OCI-LY7 (cell line): ENCODE measurements at regions not wholly inside any gene's neighbourhood (a gene's known extent, or its start where the extent isn't known, plus 50 kb on each side); places are given as distances from the start of the nearest gene placed in this dataset.
"Not testable (repeated sequence)": the region's sequence is repeated elsewhere in the genome, so short reads cannot be mapped to it uniquely, and the experiment has no call there.

Experiments
- BruUV-seq: library from RNA; stranded (reverse); fragments of 400-500 nt; replicated peaks from 2 replicates; lab custom pipeline; 2021; lab: Mats Ljungman, UMichigan
- CTCF ChIA-PET: fragments of 300-600 bp; sonication (Branson Sonifier 250); formaldehyde crosslinking; loops from one replicate; lab custom pipeline; 2022; ENCODE audit warnings: antibody characterized with exemption; ENCODE audit not compliant: unreplicated experiment; lab: Charles Lee
- POLR2A ChIA-PET: fragments of 300-600 bp; sonication (Branson Sonifier 250); formaldehyde crosslinking; loops from one replicate; lab custom pipeline; 2022; ENCODE audit warnings: antibody characterized with exemption; lab: Charles Lee
- DNase-seq: peaks from one replicate; pipeline ENCODE4 v3.0.0-alpha.2; 2015; ENCODE audit warnings: low spot score
- H2AFZ ChIP-seq: fragments of 200-600 bp; sonication (generic), shearing (Covaris generic); 2 replicates; pipeline ENCODE4 v1.6.1; 2014; ENCODE audit warnings: mild to moderate bottlenecking, antibody characterized with exemption, low read length, moderate library complexity
- H3K27ac ChIP-seq: fragments of 200-600 bp; sonication (generic); 2 replicates; pipeline ENCODE4 v1.5.1; 2014; ENCODE audit warnings: mixed run types, low read depth, mild to moderate bottlenecking, moderate library complexity, low read length, inconsistent platforms; ENCODE audit not compliant: poor library complexity, severe bottlenecking
- H3K36me3 ChIP-seq: fragments of 200-600 bp; sonication (generic); 2 replicates; pipeline ENCODE4 v1.6.1; 2014; ENCODE audit warnings: mild to moderate bottlenecking, antibody characterized with exemption, low read length, moderate library complexity, mixed read lengths; ENCODE audit not compliant: insufficient read depth
- H3K4me1 ChIP-seq: fragments of 200-600 bp; sonication (generic); 2 replicates; pipeline ENCODE4 v1.5.1; 2014; ENCODE audit warnings: mild to moderate bottlenecking, low read length; ENCODE audit not compliant: insufficient read depth, poor library complexity, severe bottlenecking
- H3K4me2 ChIP-seq: fragments of 200-600 bp; sonication (generic); 2 replicates; pipeline ENCODE4 v1.6.1; 2014; ENCODE audit warnings: mild to moderate bottlenecking, low read length
- H3K4me3 ChIP-seq: fragments of 200-600 bp; sonication (generic); 2 replicates; pipeline ENCODE4 v1.5.1; 2014; ENCODE audit warnings: mild to moderate bottlenecking, low read depth, low read length; ENCODE audit not compliant: poor library complexity, severe bottlenecking
- H3K79me2 ChIP-seq: fragments of 200-600 bp; sonication (generic); 2 replicates; pipeline ENCODE4 v1.6.1; 2016; ENCODE audit warnings: low read depth, mild to moderate bottlenecking, low read length, moderate library complexity, mixed read lengths; ENCODE audit not compliant: insufficient read depth
- H3K9me2 ChIP-seq: fragments of 200-600 bp; sonication (generic); 2 replicates; pipeline ENCODE4 v1.6.1; 2016; ENCODE audit warnings: mild to moderate bottlenecking, low read length, mixed read lengths; ENCODE audit not compliant: insufficient read depth
- H3K9me3 ChIP-seq: fragments of 200-600 bp; sonication (generic); 2 replicates; pipeline ENCODE4 v1.6.1; 2014; ENCODE audit warnings: mild to moderate bottlenecking, mixed run types, low read length, mixed read lengths
- H4K20me1 ChIP-seq: fragments of 200-600 bp; sonication (generic); 2 replicates; pipeline ENCODE4 v1.6.1; 2014; ENCODE audit warnings: mild to moderate bottlenecking, antibody characterized with exemption, low read length, moderate library complexity, mixed read lengths; ENCODE audit not compliant: insufficient read depth
- CTCF ChIP-seq: fragments of 200-600 bp; sonication (generic); conservative IDR thresholded peaks from 2 replicates; pipeline ENCODE4 v1.5.1; 2014; ENCODE audit warnings: mild to moderate bottlenecking, antibody characterized with exemption, low read length, moderate library complexity, mixed read lengths
- EZH2phosphoT487 ChIP-seq: fragments of 200-600 bp; sonication (generic); IDR thresholded peaks from 2 replicates; pipeline ENCODE4 v1.6.1; 2018; ENCODE audit warnings: low read depth, borderline replicate concordance, mild to moderate bottlenecking, mixed run types, antibody characterized with exemption, low read length, moderate library complexity, mixed read lengths
- intact Hi-C: fragments of 100-400 bp; cut with micrococcal nuclease; formaldehyde crosslinking; loops from one replicate; pipeline ENCODE4 v1.10.0; 2022; ENCODE audit not compliant: unreplicated experiment

- Histone ChIP-seq H3K79me2 (no peaks in the 10 kb centered on the region), H3K4me3 (no peak overlapping the region), H3K9me2 (no peaks in the 10 kb centered on the region), H3K27ac (no peak overlapping the region), H3K36me3 (no peaks in the 10 kb centered on the region), H3K4me1 (no peaks in the 10 kb centered on the region), H3K9me3 (no peaks in the 10 kb centered on the region), H2AFZ (no peak overlapping the region), H3K4me2 (no peak overlapping the region), H4K20me1 (no peaks in the 10 kb centered on the region)
- TF ChIP-seq EZH2phosphoT487 (no peak), CTCF (no peak)
- intact Hi-C loops = no loop called here
- POLR2A ChIA-PET = no interaction called here
- no peak for DNase-seq
- no TSS peak for BruUV-seq
- CTCF ChIA-PET = no interaction called here
Measured at GRCh38 chr6:167669870-167670802, 156.6 kb upstream of the AFDN start.

- no peak overlapping the region for H3K27ac ChIP-seq
- H3K4me3 ChIP-seq = no peak overlapping the region
- no TSS peak for BruUV-seq
- H4K20me1 ChIP-seq = no peaks in the 10 kb centered on the region
- no peak for DNase-seq
- no peak overlapping the region for H2AFZ ChIP-seq
- no peaks in the 10 kb centered on the region for H3K79me2 ChIP-seq
- ChIA-PET POLR2A (no interaction called here), CTCF (no interaction called here)
- H3K9me3 ChIP-seq = no peaks in the 10 kb centered on the region
- no peaks in the 10 kb centered on the region for H3K36me3 ChIP-seq
- H3K9me2 ChIP-seq = no peaks in the 10 kb centered on the region
- H3K4me2 ChIP-seq = no peak overlapping the region
- intact Hi-C loops = no loop called here
- TF ChIP-seq EZH2phosphoT487 (no peak), CTCF (no peak)
- H3K4me1 ChIP-seq = no peaks in the 10 kb centered on the region
Measured at GRCh38 chr6:167670938-167671338, 155.8 kb upstream of the AFDN start.

DNA sequence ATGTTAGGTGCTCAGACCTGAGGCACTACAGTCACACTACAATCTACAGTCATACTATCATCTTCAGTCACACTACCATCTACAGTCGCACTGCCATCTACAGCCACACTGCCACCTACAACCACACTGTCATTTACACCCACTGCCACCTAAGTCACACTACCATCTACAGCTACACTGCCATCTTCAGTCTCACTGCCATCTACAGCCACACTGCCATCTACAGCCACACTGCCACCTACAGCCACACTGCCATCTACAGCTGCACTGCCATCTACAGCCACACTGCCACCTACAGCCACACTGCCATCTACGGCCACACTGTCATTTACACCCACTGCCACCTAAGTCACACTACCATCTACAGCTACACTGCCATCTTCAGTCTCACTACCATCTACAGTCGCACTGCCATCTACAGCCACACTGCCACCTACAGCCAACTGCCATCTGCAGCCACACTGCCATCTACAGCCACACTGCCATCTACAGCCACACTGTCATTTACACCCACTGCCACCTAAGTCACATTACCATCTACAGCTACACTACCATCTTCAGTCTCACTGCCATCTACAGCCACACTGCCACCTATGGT lies 155.2 kb upstream of the AFDN start:
- H3K4me1 ChIP-seq, H2AFZ ChIP-seq, H3K4me2 ChIP-seq, H3K9me2 ChIP-seq, H3K27ac ChIP-seq, CTCF ChIA-PET, H3K9me3 ChIP-seq, DNase-seq, H4K20me1 ChIP-seq, H3K4me3 ChIP-seq, intact Hi-C loops, POLR2A ChIA-PET, H3K79me2 ChIP-seq, BruUV-seq, H3K36me3 ChIP-seq: not testable (repeated sequence)
